NCI-H774 (cell line): ENCODE measurements at regions not wholly inside any gene's neighbourhood (a gene's known extent, or its start where the extent isn't known, plus 50 kb on each side); places are given as distances from the start of the nearest gene placed in this dataset.

ENCODE experiments used
- DNase-seq: peaks from one replicate; lab custom pipeline; 2025; lab: John Stamatoyannopoulos, UW

DNA sequence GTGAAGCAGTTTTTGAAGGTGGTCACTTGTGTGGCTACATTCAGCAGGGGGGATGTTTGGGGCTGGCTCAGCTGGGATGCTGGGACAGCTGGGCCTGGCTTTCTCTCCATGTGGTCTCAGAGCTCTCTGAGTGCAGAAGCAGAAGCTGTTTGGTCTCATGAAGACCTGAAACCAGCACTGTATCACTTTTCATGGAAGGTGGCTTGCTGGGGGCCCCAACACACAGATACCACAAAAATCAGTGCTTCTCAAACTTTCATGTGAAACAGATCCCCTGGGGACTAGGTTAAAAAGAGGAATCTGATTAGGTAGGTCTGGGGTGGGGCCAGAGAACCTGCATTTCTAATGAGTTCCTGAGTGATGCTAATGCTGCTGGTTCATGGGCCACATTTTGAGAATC lies 347.3 kb downstream of the DHX35 start:
- DNase-seq, result no peak

DNA sequence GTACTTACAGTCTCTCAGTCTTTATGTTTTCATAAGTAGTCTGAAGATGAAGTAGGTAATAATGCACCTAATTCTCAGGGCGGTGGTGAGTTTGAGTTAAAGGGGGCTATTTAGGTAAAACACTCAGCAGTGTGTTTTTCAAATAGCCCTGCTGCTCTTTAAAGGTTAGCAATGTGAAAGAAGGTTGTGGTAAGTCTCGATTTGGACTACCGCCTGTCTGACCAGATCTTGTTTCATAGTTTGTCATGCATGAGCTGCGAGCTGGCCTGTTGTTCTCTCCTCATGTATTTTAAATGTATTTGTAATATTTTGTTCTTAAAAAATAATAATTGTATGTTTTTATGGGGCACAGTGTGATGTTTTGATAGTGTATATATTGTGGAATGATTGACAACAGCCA lies 340.2 kb downstream of the DHX35 start:
- DNase-seq, result no peak

DNA sequence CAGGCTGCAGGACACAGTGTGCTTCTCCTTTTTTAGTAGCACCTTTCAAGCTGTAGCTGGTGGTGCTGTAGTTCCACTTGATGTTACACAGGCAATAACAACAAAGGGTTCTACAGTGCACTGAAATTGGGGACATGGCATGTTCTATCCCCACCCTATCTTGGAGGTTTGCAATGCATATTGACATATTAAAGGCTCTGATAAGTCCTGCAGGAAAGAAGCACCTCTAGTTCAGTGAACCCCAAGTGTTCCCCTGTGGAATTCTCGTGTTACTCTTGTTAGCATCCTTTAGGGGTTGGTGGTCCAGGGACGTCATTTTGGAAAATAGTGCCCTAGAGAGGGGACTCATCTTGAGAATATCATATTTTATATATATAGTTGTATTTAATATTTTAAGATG lies 337.6 kb downstream of the DHX35 start:
- DNase-seq, result no peak

DNA sequence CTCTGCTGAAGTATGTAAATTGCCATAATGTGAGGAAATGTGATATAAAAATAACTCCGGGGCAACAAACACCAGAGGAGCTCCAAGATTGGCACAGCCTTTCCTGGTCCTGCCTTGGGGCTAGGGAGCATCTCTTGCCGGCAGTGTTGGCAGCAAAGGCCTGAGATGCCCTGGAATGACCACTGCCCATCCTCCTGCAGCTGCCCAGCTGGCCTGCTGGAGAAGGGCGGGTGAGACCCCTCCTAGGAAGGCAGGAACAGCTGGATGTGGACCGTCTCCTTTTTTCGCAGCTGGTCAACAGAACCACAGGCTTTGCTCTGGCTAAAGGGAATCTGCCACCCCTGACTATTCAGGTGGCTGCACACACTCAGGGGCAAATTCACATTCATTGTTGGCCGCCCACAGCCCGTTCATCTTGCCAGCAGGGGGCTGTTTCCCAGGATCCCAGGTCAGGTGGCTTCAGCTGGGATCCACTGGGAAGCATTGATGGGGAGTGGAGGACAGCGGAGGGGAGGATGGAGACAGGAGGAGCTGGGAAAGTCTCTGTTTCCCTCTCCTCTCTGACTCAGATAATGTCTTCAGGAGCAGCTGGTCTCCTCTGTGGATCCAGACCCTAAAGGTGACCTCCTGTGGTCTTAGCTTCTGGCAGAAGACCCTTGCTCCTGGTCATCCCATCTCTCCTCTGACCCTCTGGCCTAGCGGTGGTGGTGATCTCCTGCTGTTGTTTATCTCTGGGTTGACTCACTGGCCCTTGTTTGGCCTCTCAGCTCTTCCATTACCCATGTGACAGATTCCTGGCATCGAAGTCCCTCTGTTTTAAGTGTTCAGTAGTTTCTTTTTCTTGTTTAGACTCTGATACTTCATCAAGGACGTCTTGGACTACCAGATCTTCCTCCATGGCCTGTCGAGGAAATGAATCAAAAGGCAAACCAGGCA lies 336.7 kb downstream of the DHX35 start:
- DNase-seq, result no peak

DNA sequence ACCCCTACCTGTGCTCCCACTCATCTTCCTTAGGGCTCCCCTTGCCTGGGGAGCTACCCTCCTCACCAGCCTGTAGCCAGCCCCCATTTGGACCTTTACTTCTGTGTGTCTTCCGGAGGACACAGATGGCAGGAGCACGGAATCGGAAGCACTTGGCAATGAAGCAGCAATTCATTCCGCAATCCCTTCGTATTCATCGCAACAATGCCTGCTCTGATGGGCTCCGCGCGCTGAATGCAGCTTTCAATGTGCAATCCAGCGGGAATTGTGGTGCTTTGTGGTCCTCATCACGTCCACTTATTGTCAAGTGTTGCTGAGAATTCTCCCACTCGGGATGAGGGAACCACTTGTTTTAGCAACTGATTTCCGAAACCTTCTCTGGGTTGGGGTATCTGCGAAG lies 336.0 kb downstream of the DHX35 start:
- no peak for DNase-seq

DNA sequence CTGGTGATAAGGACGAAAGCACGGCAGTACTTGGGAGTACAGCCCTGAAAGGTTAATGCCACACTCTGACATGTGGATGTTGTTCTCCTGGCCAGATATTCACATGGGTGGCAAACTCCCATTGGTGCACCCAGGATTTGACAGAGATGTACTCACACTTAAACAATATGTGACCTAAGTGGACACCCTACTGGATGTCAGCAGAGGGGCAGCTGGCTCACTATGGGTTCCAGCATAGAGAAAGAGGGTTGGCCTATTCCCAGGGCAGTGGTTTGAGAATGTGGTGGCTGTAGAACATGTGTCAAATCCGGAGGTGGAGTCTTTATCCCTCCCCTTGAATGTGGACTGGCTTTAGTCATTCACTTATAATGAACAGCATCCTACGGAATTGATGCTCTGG lies 333.2 kb downstream of the DHX35 start:
- no peak for DNase-seq

DNA sequence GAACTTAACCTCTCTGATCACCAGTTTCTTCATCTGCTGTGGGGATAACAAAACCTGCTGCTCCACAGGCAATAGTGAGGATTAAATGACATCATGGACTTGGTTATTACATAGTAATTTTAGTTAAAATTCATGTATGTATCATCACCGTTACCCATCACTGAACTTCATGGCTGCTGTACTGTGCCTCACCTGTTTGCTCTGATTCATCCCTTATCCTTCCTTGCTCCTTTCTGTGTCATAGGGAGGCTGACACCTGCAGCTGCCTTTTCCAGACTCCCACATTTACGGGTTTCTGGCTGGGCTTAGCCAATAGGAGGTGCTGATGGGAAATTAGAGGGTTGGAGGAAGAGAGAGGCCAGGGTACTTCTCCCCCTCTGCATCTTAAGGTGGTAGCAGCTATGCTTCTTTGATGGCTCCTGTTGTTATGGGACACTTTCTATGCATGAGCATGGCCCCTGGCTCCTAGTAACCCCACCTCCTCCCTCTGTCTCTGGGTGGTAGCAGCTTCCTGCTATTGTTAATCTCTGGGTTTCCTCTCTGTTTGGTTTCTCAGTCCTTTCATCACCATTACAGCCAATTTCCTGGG lies 332.1 kb downstream of the DHX35 start:
- no peak for DNase-seq

DNA sequence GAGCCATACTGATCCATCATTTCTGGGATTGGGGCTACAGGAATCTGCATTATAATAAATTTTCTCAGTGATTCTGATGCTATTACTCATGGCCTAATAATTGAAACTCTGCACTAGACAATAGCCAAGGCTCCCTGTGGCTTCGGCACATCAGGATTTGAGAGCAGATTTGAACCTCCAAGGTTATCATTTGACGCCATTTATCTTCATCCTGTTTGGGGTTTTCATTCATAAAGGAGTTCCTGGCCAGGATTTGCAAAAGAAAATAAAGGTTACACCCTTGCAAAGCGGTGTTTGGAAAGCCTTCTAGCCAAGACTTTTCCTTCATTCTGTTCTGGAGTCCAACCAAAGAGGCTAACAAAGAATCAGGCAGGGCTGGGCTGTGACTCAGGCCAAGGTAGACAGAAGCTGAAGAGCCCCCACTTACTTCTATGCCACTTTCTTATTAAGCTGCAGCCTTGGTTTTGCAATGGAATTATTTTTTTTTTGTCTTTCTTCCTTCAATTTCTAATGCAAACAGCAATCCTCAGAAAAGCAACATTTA lies 330.1 kb downstream of the DHX35 start:
- DNase-seq, result no peak

DNA sequence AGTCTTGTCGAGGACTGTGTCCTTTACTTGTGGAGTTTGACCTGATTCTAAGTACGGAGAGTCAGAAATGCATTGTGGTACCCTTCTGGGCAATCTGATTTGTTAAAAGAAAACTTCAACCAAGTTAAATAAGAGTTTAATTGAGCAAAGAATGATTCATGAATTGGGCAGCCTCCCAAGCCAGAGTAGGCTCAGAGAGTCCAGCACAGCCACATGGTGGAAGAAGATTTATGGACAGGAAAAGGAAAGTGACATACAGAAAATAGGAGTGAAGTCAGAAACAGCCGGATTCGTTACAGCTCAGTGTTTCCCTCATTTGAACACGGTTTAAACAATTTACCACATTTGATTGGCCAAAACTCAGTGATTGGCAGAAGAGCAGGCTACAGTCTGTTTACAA lies 329.2 kb downstream of the DHX35 start:
- DNase-seq, result no peak

DNA sequence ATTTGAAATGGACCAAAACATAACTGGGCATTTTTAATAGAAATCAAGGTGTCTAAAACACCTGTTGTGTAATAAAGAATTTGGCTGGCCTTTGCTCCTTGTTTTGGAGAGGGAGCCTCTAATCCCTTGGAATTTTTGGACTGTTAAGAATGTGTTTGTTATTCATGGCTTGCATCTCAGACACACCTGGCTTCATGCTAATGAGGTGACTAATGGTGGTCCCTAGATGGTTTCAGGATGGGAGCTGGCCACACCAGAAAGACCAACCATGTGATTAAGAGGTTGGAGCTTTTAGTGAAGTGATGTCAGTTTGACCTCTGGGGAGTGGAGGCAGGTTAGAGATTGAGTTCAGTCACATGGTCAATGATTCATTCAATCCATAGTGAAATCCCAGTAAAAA lies 328.4 kb downstream of the DHX35 start:
- no peak for DNase-seq

DNA sequence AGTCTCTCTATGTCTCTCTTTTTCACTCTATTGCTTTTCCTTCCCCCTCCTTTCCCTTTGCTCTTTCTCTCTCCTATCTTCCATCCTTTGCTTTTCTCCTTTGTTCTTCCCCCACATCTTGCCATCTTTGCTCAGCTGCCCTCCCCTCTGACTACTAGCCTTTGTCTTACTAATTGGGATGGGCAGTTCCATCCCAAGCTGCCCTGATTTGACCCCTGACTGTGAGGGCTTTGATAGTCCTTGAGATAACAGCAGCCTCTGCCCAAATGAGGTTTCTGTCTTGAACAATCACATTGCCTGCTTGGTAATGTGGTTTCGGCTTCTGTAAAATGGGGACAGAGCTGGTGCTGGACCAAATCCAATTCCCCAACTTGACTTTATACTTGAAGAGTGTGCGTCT lies 327.7 kb downstream of the DHX35 start:
- DNase-seq, result no peak

DNA sequence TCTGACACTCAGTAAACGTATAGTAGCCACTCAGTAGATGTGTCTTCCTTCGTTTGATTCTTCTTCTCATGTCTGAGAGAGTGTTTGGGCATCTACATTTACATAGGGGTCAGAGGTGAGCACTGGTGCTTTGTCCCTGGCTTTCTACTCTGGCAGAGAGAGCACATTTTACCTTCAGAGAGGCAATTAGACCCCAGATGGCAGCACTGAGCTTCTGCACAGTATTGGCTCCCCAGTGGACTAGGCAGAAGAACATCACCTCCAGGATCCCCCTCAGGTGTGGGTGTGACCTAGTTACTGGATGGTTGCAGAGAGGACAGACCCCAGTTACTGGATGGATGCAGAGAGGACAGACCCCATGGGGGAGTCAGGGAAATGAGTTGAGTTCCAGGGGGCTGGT lies 327.2 kb downstream of the DHX35 start:
- DNase-seq, result no peak

DNA sequence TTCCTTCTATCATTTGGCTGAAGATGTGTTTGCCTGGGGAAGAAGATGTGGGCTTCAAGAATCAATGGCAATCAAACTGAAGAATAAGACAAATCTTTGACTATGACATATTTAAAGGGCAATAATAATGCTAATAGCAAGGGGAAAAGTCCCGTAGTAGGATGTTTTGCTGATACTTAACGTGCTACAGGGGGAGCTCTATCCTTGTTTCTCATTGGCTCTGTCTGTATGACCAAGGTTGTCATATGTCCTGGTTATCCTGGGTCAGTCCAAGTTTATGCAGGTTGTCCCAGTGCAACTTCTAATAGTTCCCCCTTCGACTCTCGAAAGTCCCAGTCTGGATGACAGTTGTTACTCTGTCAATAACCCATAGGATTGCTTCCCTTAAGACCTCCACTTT lies 321.3 kb downstream of the DHX35 start:
- DNase-seq, result no peak

DNA sequence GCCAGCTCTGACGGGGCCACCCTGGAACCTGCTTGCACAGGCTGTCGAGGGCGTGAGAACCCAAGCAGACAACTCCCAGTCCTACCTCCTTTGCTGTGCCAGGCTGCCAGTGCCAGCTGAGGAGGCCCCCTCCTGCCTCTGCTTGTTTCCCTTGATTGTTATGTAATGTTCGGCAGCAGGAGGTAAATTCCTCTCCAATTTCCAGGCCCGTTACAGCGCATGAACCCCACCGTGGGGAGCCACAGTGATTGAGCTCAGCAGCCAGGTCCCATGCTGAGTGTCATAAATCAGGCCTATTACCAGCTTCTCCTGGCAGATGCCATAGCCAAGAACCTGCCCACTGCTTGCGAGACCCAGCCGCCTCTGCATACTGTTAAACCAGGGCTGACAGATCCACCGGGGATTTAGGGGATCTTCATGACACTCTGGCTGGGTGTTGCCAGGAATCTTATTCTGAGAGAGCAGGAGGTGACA lies 320.5 kb downstream of the DHX35 start:
- DNase-seq, result no peak

DNA sequence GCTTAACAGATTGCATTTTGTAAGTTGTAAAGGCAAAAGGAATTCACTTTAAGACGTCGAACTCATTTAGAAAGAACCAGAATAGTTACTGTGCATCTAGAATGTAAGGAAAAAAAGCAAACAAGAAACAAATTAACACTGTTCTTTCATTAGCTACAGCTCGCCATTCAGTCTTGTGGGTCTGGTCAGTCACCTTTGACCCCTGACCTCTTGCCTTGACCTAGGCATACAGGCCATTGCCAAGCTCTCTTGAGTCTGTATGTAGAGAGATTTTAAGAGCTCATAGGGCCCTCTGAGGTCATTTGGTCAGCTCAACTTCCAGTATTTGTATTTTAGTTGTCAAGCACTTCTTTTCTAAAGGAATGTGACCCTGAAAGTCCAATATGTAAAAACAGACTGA lies 318.7 kb downstream of the DHX35 start:
- no peak for DNase-seq

DNA sequence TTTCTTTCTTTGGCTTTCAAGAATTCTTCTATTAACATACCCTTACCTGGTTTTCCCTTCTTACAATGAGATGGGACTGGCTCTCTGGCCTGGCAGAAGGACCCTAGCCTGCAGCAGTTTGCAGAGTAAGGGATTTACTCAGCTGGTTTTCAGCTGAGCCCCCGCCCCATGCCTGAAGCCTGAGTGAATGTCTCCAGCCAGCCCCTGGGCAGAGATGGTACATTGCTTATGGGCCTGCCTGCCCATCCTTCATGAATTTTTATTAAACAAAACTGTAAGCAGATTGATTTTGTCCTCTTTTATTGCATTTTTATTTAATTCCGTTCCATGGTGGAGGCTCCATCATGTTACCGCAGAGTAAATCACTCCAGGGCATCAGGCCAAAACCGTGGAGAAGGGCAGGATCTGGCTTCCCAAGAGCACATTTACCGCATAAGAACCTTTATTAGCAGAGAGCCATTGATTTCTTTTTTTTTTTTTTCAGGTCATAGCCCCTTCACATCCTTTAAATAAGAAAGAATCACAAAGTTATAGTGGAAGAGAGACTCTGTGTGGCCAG lies 316.2 kb downstream of the DHX35 start:
- no peak for DNase-seq

DNA sequence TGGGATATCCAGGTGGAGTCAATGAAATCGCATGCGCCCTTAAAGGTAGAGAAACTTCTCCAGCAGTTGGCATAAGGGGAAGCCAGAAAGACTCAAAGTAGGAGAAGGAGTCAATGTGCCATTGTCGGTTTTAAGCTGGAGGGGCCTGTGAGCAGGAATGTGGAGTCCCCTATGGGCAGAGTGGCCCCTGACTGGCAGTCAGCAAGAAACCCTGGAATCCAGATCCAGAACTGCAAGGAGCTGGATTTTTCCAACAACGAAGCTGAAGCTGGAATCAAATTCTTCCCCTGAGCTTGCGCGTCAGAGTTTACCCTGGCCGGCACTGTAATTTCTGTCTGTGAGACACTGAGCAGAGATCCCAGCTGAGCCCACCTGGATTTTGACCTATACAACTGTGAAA lies 315.0 kb downstream of the DHX35 start:
- no peak for DNase-seq

DNA sequence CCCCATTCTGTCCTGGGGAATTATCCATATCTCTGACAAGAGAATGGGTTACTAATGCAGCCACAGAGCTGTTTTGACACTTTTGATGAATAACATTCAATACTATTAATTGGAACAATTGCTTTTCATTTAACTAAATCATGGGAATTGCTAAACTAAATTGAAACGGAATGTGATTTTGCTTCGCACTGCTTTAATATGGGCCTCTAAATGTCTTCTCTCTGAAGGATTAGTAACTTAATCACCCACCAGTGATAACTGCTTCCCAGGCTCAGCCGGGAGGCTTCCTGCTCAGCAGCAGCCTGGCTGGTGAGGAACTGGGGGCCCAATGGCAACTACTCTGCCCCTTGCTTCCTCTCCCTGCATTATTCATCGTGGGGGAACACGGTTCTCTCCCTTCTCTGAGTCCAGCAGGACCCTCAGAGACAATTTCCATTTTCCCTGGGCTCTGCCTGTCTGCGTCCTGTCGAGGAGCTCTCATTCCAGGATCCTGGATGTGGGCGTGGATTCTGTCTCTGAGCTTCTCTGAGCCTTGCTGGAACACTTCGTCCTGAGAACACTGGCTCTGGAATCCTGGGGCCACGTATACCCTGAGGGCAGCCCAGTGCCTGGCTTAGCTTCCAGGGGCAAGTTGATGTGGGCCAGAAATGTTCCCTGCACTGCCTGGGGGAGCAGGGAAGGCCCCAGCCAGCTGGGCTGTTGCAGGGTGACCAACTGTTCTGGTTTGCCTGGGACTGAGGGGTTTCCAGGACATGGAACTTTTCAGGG lies 308.9 kb downstream of the DHX35 start:
- DNase-seq, result no peak

DNA sequence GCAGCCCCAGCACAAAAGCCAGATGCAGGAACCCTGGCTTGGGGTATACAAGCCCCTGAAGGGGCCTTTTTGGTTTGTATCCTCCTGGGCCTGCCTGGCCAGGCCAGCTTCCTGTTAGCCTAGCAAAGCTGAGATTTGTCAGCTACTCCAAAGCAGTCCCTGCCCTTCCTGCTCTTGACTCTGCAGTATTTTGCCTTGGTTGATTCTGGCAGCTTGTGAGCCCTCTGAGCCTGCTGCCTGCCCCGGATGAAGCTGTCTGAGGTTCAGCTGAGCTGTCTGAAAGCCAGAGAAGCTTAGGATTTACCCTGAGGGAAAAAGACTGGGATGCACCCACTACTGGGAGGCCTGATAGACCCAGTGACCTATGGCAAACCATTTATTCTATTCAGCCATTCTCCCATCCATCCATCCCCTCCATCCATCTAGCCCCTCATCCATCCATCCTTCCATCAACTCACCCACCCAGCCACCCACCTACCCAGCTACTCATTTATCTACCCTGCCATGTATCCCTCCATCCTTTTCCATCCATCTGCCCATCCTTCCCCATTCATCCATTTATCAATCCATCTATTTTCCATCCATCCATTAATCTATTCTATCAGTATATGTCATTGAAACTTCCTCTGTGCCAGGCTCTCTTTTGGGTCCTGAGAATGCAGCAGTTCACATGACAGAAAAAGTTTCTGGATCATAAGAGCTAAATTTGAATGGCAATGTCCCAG lies 307.5 kb downstream of the DHX35 start:
- no peak for DNase-seq

DNA sequence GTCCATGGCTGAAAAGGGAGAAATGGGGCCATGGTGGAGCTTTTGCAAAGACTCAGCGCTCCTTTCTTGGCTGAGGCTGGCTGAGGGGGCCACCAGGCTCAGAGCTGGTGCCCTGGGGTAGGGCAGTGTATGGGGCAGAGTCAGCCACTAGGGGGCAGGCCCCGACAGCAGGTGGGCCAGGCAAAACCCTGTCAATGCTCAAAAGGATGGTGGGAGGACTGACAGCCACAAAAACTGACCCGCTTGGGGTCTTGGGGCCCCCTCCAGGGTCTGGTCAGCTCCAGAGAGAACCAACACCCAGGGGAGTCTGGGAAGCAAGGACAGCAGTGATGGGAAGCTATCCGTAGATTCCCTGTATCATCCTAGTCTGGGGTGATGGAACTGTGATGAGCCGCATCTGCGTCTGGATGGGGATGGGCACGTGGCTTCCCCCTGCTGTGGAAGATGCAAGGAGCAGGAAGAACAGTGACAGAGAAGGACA lies 306.9 kb downstream of the DHX35 start:
- DNase-seq, result no peak

DNA sequence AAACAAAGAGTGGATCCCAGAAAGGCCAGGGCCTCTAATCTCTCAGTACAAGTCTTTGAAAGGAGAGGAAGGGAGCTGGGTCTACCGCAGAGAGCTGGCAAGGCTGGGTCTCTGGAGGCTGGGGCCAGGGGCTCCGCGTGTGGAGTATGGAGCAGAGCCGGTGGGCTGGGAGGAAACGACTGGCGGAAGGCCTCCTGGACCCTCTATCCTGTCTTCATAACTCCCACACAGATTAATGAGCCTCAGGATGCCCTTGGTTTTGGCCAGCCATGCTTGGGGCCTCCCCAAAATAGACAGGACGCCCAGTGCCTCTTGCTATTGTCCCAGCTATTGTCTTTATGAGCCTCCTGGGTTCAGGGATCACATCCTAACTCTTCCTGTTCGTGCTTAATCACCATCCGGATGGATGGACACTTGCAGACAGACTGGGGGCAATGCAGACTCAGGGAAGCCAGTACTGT lies 306.4 kb downstream of the DHX35 start:
- DNase-seq, result no peak
